ENCODE measurements at regions not wholly inside any gene's neighbourhood (a gene's known extent, or its start where the extent isn't known, plus 50 kb on each side); places are given as distances from the start of the nearest gene placed in this dataset.

DNA sequence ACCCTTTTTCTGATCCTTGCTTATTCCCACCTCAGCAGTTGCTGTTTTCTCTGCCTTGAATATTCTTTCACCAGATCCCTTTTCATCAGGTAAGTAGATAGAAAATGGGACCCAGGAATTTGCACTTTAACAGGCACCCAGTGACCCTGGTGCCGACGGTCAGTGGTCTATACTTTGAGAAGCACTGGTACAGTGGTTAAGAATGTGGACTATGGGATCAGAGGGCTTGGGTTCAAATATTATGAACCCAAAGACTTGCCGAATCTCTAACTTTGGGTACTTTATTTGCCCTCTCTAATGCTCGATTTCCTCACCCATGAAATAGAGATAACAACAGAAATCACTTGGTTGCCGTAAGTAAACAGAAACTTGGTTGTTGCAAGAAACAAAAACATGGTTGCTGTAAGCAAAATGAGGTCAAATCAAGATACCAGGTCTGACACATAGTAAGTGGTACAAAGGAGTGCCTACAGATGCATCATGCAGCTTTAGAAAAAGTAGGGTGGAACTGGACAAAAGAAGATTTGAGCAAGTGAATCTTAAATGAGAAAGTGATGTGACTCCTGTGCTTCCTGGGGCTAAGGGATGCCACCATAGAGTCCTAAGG, 69.5 kb upstream of the GLS start:
- TF ChIP-seq CTCF (IDR thresholded peaks at IDR 0.05; ENCODE audit: insufficient read depth, low read depth, low read length) (no peak), EZH2 (IDR thresholded peaks at IDR 0.05; ENCODE audit: insufficient read depth, low read length) (no peak)
